ENCODE measurements at regions not wholly inside any gene's neighbourhood (a gene's known extent, or its start where the extent isn't known, plus 50 kb on each side); places are given as distances from the start of the nearest gene placed in this dataset.

GRCh38 chr12:83710851-83711250, 1024.1 kb downstream of the TMTC2 start:
- TF ChIP-seq SIN3A (IDR thresholded peaks at IDR 0.05; ENCODE audit: borderline replicate concordance, insufficient read depth, low read length) (no peak), POLR2AphosphoS5 (IDR thresholded peaks at IDR 0.05; ENCODE audit: low read depth, low read length) (no peak)

Measured in PFSK-1 (cell line).